Lower leg skin (tissue), 3 donors: ENCODE measurements at regions not wholly inside any gene's neighbourhood (a gene's known extent, or its start where the extent isn't known, plus 50 kb on each side); places are given as distances from the start of the nearest gene placed in this dataset.

Experiments used
- POLR2A ChIP-seq, 2 donors: fragments of 450-650 bp; IDR thresholded peaks; one replicate each; pipeline ENCODE4 v1.6.1; 2016 to 2017; ENCODE audit warnings: antibody characterized with exemption in 2 of 2, mild to moderate bottlenecking in 1 of 2, moderate library complexity in 1 of 2
- TF ChIP-seq, protein P1 (sequence below), 3 donors: fragments of 450-650 bp; IDR thresholded peaks; one replicate each; pipeline ENCODE4 v1.5.1; 2016; ENCODE audit warnings: antibody characterized with exemption in 3 of 3, mild to moderate bottlenecking in 3 of 3, moderate library complexity in 2 of 3

DNA sequence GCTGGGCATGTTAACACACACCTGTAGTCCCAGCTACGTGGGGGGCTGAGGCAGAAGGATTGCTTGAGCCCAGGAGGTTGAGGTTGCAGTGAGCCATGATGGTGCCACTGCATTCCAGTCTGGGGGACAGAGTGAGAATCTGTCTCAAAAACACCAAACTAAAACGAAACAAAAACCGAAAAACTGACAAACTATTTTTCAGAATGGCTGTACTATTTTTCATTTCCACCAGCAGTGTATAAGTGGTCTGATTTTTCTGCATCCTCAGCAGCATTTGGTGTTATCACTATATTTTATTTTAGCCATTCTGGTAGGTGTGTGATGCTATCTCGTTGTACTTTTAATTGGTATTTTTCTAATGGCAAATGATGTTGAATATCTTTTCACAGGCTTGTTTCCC lies 95.2 kb downstream of the PDCL3 start:
- TF ChIP-seq, protein P1, sequence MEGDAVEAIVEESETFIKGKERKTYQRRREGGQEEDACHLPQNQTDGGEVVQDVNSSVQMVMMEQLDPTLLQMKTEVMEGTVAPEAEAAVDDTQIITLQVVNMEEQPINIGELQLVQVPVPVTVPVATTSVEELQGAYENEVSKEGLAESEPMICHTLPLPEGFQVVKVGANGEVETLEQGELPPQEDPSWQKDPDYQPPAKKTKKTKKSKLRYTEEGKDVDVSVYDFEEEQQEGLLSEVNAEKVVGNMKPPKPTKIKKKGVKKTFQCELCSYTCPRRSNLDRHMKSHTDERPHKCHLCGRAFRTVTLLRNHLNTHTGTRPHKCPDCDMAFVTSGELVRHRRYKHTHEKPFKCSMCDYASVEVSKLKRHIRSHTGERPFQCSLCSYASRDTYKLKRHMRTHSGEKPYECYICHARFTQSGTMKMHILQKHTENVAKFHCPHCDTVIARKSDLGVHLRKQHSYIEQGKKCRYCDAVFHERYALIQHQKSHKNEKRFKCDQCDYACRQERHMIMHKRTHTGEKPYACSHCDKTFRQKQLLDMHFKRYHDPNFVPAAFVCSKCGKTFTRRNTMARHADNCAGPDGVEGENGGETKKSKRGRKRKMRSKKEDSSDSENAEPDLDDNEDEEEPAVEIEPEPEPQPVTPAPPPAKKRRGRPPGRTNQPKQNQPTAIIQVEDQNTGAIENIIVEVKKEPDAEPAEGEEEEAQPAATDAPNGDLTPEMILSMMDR (IDR thresholded peaks at IDR 0.05): no peak
- no peak for TF ChIP-seq POLR2A (IDR thresholded peaks at IDR 0.05)
